DOHH2 (cell line): ENCODE measurements at regions not wholly inside any gene's neighbourhood (a gene's known extent, or its start where the extent isn't known, plus 50 kb on each side); places are given as distances from the start of the nearest gene placed in this dataset.

Experiments used
- EZH2phosphoT487 ChIP-seq: fragments of 200-600 bp; sonication (generic); IDR thresholded peaks from 2 replicates; pipeline ENCODE4 v1.6.1; 2017; ENCODE audit warnings: borderline replicate concordance, mild to moderate bottlenecking, antibody characterized with exemption, low read length, moderate library complexity, mixed read lengths
- TF ChIP-seq, protein P1 (sequence below): fragments of 200-600 bp; sonication (generic); IDR thresholded peaks from one replicate; pipeline ENCODE4 v1.5.1; 2014; ENCODE audit warnings: antibody characterized with exemption, mild to moderate bottlenecking, low read depth, low read length; ENCODE audit not compliant: poor library complexity, severe bottlenecking

DNA sequence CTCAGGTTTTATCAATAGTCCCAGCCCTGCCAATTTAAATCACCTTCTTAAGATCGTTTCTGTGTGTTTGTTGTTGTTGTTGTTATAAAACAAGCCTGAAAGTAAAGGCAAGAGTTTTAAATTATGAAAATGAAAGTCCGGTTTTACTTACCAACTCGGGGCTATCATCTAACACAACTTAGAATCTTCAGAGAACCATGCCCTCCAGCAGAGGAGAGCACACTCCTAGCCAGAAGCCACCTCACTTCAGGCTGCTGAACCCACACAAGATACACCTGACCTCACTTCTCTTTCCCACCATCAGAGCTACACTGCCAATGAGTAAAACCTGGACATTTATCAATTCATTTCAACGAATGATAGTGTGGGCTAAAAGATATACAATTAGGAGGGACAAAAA lies 335.2 kb downstream of the IRS1 start:
- TF ChIP-seq, protein P1, sequence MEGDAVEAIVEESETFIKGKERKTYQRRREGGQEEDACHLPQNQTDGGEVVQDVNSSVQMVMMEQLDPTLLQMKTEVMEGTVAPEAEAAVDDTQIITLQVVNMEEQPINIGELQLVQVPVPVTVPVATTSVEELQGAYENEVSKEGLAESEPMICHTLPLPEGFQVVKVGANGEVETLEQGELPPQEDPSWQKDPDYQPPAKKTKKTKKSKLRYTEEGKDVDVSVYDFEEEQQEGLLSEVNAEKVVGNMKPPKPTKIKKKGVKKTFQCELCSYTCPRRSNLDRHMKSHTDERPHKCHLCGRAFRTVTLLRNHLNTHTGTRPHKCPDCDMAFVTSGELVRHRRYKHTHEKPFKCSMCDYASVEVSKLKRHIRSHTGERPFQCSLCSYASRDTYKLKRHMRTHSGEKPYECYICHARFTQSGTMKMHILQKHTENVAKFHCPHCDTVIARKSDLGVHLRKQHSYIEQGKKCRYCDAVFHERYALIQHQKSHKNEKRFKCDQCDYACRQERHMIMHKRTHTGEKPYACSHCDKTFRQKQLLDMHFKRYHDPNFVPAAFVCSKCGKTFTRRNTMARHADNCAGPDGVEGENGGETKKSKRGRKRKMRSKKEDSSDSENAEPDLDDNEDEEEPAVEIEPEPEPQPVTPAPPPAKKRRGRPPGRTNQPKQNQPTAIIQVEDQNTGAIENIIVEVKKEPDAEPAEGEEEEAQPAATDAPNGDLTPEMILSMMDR = no peak
- TF ChIP-seq EZH2phosphoT487 = no peak
